ENCODE measurements at regions not wholly inside any gene's neighbourhood (a gene's known extent, or its start where the extent isn't known, plus 50 kb on each side); places are given as distances from the start of the nearest gene placed in this dataset.

- DNase-seq (ENCODE audit: low spot score in 2 of 2), result no peak
- no peak overlapping the region for H3K4me3 ChIP-seq
- WGBS, result 64% methylated on average over 24 of the region's 24 CpGs
- no peaks in the 10 kb centered on the region for H3K4me1 ChIP-seq
- H3K36me3 ChIP-seq, result no peaks in the 10 kb centered on the region
- H3K9me3 ChIP-seq, result no peaks in the 10 kb centered on the region
- no peaks in the 10 kb centered on the region for H3K27me3 ChIP-seq
- no peak overlapping the region for H3K27ac ChIP-seq
- no peak for TF ChIP-seq EP300 (IDR thresholded peaks at IDR 0.05)
Observed at GRCh38 chr2:2564300-2565078, 233.4 kb upstream of the MYT1L start.

DNA sequence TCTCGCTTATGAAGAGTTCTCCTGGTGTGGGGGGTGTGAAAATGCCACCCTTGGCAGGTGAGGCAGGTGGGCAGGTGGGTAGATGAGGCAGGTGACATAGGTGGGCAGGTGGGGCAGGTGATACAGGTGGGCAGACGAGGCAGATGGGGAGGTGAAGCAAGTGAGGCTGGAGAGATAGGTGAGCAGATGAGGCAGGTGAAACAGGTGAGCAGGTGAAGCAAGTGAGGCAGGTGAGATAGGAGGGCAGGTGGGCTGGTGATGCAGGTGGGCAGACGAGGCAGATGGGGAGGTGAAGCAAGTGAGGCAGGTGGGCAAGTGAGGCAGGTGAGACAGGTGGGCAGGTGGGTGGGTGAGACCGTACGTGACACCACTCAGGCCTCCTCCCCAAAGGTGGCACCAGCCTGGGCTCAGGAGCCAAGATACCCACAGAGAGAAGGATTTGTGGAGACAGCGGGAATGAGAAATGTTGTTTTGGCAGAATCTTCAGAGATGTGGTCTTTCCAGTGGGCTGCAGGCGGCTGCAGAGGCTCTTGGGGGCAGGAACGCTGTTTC, 232.3 kb upstream of the MYT1L start:
- no peak for DNase-seq (ENCODE audit: low spot score in 2 of 2)
- no peaks in the 10 kb centered on the region for H3K27me3 ChIP-seq
- no peaks in the 10 kb centered on the region for H3K9me3 ChIP-seq
- WGBS, result 76% methylated on average over 8 of the region's 8 CpGs
- TF ChIP-seq POLR2A (IDR thresholded peaks at IDR 0.05), result no peak
- TF ChIP-seq POLR2AphosphoS5 (IDR thresholded peaks at IDR 0.05), result no peak
- no peak overlapping the region for H3K27ac ChIP-seq
- no peaks in the 10 kb centered on the region for H3K4me1 ChIP-seq
- no peaks in the 10 kb centered on the region for H3K36me3 ChIP-seq
- H3K4me3 ChIP-seq, result no peak overlapping the region

GRCh38 chr2:2562867-2563266, 231.8 kb upstream of the MYT1L start:
- Histone ChIP-seq H3K4me1 (no peaks in the 10 kb centered on the region), H3K27me3 (no peaks in the 10 kb centered on the region), H3K36me3 (no peaks in the 10 kb centered on the region), H3K9me3 (no peaks in the 10 kb centered on the region), H3K4me3 (no peak overlapping the region), H3K27ac (no peak overlapping the region)
- DNase-seq (ENCODE audit: low spot score in 2 of 2), result no peak
- WGBS, result 66% methylated on average over 5 of the region's 5 CpGs
- TF ChIP-seq POLR2AphosphoS5 (IDR thresholded peaks at IDR 0.05) (no peak), POLR2A (IDR thresholded peaks at IDR 0.05) (no peak), EP300 (IDR thresholded peaks at IDR 0.05) (no peak)

- no peak for TF ChIP-seq CTCF (IDR thresholded peaks at IDR 0.05)
- TF ChIP-seq EP300 (IDR thresholded peaks at IDR 0.05), result no peak
- TF ChIP-seq POLR2AphosphoS5 (IDR thresholded peaks at IDR 0.05), result no peak
- TF ChIP-seq POLR2A (IDR thresholded peaks at IDR 0.05), result no peak
- H3K27ac ChIP-seq, result no peak overlapping the region
- WGBS, result 80% methylated on average over 14 of the region's 14 CpGs
- H3K4me3 ChIP-seq, result no peak overlapping the region
- H3K4me1 ChIP-seq, result no peaks in the 10 kb centered on the region
- H3K27me3 ChIP-seq, result no peaks in the 10 kb centered on the region
- DNase-seq (ENCODE audit: low spot score in 2 of 2), result no peak
- no peaks in the 10 kb centered on the region for H3K36me3 ChIP-seq
- H3K9me3 ChIP-seq, result no peaks in the 10 kb centered on the region
Observed at GRCh38 chr2:2561346-2562095, 230.4 kb upstream of the MYT1L start.

- Histone ChIP-seq H3K36me3 (no peaks in the 10 kb centered on the region), H3K27ac (no peak overlapping the region), H3K4me3 (no peak overlapping the region), H3K9me3 (no peaks in the 10 kb centered on the region), H3K4me1 (no peaks in the 10 kb centered on the region), H3K27me3 (no peaks in the 10 kb centered on the region)
- WGBS, result 77% methylated on average over 15 of the region's 16 CpGs
- TF ChIP-seq EP300 (IDR thresholded peaks at IDR 0.05), result no peak
- no peak for TF ChIP-seq POLR2AphosphoS5 (IDR thresholded peaks at IDR 0.05)
- TF ChIP-seq CTCF (IDR thresholded peaks at IDR 0.05), result no peak
- no peak for TF ChIP-seq POLR2A (IDR thresholded peaks at IDR 0.05)
- DNase-seq (ENCODE audit: low spot score in 2 of 2), result no peak
Observed at GRCh38 chr2:2560374-2561015, 229.4 kb upstream of the MYT1L start.

DNA sequence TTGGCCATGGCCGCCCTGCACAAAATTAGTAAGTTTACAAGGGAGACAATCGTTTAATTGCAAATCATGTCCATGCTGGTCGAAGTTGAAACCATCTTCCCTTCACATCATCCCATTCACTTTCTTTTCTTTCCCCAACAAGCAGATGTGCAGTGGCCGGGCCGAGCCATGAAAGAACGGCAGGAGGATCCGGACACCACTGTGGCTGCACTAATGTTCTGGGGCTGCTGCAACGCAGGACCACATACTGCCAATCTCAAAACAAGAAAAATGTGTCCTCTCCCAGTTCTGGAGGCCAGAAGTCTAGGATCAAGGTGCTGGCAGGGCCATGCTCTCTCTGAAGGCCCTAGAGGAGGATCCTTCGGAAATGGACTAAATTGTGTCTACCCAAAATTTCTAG, 227.4 kb upstream of the MYT1L start:
- H3K9me3 ChIP-seq, result no peaks in the 10 kb centered on the region
- no peaks in the 10 kb centered on the region for H3K4me1 ChIP-seq
- DNase-seq (ENCODE audit: low spot score in 2 of 2), result no peak
- H3K36me3 ChIP-seq, result no peaks in the 10 kb centered on the region
- TF ChIP-seq POLR2AphosphoS5 (IDR thresholded peaks at IDR 0.05) (no peak), EP300 (IDR thresholded peaks at IDR 0.05) (no peak), CTCF (IDR thresholded peaks at IDR 0.05) (no peak), POLR2A (IDR thresholded peaks at IDR 0.05) (no peak)
- WGBS, result 76% methylated on average over 9 of the region's 9 CpGs
- H3K4me3 ChIP-seq, result no peak overlapping the region
- no peak overlapping the region for H3K27ac ChIP-seq
- H3K27me3 ChIP-seq, result no peaks in the 10 kb centered on the region

Measured in suprapubic skin (tissue), 4 donors.